GM18505 (cell line): ENCODE measurements at regions not wholly inside any gene's neighbourhood (a gene's known extent, or its start where the extent isn't known, plus 50 kb on each side); places are given as distances from the start of the nearest gene placed in this dataset.

ENCODE experiments used
- ATAC-seq: cut with Tn5 transposase; IDR thresholded peaks from one replicate; pipeline ENCODE4 v1.9.1; 2021; ENCODE audit not compliant: unreplicated experiment
- POLR2A ChIP-seq: IDR thresholded peaks from 4 replicates; pipeline ENCODE4 v1.6.1; 2011; ENCODE audit warnings: borderline replicate concordance; ENCODE audit not compliant: insufficient read depth, insufficient read length; ENCODE audit errors: extremely low read depth

DNA sequence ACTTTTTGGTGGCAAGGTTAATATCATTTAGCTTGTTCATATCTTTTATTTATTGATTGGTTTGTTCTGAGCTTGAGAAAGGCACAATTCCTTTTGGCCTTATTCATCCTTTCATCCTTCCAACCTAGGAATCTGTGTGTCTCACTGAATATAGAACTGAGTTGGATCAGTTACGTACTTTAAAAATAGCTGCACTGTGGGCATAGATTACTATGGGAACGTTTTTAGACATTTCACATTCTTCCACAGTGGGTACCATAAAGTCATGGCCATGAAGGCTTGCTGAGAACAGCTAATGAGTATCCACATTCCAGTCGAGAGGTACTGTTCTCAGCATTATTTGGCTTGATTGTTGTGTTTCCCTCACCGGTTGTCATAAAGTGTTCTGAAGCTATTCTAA, 217.0 kb upstream of the DKK2 start:
- no peak for TF ChIP-seq POLR2A
- no peak for ATAC-seq

DNA sequence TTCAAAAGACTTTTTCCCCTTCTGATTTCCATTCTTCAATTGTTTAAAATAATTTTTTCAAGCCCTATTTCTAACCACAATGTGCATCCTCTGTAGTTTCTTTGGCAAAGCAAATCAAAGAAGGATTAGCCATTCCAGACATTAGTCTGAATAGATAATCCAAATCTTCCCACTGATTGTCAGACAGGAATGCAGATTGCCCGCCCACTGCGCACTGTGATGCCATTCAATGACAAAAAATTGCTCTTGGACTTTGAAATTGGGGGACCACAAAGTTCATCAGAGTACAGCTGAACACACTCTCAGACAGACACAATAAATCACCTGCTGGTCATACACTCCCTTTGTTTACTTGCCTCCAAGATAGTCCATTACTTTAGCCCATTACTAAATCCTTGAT, 216.5 kb upstream of the DKK2 start:
- no peak for TF ChIP-seq POLR2A
- ATAC-seq = no peak

DNA sequence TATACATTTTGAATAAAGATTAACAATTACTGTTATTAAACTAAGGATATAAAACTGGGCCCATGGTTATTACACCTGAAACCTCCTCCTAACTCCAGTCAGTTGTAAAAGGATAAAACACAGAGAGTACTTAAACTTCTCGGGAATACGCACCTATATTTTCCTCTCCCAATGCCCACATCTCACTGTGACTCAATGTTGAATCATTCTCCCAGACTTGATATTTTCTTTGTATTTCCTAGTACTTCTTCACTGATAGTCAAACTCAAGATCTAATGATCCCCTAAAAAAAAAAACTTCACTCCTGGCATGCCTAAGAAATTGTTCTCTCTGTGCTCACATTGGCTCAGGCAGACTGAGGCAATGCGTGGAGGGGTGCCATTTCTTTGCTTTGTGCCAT, 212.5 kb upstream of the DKK2 start:
- TF ChIP-seq POLR2A = no peak
- ATAC-seq = no peak

DNA sequence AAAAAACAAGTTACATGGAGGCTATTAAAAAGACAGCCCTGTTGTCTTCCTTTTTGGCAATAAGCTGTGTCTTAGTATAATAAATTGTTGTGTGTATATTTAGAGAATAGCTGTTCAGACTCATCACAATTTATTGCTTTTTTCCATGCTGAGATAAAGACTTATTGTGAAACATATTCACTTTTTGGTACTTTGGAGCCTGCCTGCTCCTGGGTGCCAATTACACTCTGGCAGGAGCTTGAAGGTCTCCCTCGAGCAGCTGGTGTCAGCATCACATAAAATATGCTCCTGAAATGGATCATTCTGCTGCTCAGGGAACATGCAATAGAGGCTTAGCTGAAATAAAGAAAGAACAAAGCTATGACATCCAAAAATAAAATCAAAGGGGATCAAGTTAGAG, 211.6 kb upstream of the DKK2 start:
- no peak for ATAC-seq
- no peak for TF ChIP-seq POLR2A

DNA sequence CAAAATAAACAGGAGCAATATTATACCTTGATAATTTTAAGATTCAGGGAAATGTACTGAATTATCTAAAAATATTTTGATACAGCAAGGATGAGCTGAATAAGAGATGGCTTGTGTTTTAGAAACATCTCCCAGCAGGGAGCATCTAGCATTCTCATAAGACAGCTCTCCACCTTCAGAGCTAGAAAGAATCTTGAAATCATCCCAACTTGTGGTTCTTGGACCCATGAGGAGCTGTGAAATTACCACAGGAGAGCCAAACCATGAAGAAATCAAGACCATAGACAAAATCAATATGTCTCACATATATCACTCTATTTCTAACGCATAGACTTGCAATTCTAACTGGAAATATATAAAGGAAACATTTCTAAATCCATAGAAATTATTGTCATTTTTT, 210.6 kb upstream of the DKK2 start:
- ATAC-seq = no peak
- TF ChIP-seq POLR2A = no peak

DNA sequence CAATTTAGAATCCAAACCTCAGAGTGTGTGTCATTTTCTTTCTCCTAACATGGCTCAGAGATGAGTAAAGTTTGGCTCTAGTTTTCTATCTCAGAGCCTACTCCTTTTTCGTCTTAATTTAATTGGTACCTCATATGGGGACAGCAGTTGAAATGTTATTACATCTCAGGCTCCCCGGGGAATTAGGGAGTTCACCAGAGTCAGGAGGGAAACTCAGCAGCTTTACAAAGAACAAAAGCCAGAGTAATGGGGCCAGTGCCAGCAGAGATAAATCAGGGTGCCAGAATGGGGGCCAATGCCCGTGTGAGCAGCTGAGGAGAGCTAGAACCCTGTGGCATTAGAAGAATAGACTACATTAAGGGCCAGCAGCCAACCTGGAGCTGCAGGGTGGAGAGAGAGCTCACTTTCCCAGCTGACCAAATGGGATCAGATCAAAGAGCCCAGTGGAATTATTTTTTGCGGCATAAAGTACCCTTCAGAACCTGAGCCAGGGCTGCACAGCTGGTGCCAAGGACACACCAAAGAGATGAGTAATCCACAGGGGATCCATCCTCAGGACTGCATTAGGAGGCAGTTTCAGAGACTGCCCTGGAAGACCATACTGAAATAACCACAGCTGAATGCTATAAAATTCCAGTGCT, 207.1 kb upstream of the DKK2 start:
- no peak for ATAC-seq
- no peak for TF ChIP-seq POLR2A

DNA sequence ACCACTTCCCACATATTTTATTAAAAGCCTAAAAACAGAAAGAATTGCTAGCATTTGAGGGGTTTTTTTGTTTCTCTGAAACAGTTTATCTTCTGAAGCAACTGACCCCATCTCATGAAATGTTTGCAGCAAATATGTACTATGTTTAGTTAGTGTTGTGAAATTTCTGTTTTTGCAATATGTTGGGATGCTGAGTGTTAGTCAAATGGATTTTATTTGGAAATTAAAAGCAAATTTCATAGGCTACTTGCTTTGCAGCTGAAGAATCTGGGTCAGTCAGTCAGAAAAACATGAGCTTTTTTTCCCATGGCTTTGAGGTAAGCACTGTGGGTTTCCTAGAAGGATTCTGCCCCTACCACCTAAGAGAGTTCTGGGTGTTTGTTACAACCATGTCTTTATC, 184.9 kb upstream of the DKK2 start:
- ATAC-seq = no peak

DNA sequence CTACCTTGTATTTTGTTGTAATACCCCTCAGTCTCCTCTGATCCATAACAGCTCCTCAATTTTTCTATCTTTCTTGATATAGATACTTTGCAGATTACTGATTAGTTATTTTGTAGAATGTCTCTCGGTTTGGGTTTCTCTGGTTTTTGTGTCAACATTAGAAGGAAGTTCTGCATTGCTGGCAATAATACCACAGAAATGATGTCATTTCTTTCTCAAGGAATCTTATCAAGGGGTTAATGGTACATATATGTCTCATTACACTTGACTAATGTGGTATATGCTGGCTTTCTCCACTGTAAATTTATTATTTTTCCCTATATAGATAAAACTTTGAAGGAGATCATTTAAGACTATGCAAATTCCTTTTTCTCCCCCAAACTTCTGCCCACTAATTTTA, 183.6 kb upstream of the DKK2 start:
- TF ChIP-seq POLR2A = no peak
- no peak for ATAC-seq

More for the DNA sequence above, 184.9 kb upstream of the DKK2 start:
- no peak for TF ChIP-seq POLR2A

DNA sequence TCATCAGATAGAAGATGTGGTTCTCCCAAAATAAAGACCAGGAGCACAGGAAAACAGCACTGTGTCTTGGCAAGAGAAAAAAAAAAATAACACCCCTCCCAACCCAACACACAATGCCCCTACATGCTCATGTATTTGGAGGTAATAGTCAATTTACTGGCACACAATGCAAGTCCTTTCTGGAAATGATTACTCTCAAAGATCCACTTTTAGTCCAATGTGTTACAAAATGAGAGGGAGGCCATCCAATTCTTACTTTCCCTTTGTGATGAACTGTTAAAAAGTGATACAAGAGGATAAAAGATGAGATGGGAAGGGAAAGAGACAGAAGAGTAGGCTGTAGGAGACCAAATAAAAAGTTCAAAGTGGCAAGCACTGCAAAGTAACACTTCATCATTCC, 180.3 kb upstream of the DKK2 start:
- no peak for ATAC-seq

DNA sequence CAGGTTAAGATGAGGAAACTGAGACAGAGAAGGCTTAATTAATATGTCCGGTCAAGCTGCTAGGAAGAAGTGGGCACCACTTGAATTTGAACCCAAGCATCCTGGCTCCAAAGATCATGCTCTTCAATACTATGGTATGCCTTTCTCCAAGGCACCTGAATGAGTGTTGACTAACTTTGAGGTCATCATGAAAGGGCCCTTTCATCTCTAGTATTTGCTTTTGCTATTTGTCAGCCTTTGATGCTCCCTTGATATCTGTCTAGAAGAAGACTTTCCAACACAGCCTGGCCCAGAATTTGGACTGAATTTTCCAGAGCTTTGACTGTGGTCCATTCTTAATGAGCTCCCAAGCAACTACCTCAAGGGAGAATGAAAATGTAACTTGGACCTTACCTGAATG, 179.1 kb upstream of the DKK2 start:
- no peak for ATAC-seq
- TF ChIP-seq POLR2A = no peak

More for the DNA sequence above, 180.3 kb upstream of the DKK2 start:
- no peak for TF ChIP-seq POLR2A

DNA sequence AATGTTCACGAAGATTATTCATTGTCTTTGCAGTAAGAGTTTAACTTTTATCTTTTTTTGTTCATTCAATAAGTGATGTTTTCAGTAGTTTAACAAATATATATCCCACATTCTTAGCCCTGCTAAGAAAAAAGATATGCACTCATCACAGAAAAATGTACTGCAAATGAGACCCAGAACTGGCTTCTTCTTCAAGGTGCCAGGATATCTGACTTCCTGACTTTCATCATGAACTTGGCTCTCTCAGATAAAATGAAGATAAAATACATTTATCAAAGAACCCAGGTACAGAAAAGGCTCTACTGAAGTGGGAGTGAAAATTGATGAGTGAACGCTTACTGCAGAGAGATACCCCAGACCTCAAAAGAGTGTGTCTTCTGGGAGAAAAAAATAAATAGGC, 177.8 kb upstream of the DKK2 start:
- TF ChIP-seq POLR2A = no peak
- no peak for ATAC-seq

DNA sequence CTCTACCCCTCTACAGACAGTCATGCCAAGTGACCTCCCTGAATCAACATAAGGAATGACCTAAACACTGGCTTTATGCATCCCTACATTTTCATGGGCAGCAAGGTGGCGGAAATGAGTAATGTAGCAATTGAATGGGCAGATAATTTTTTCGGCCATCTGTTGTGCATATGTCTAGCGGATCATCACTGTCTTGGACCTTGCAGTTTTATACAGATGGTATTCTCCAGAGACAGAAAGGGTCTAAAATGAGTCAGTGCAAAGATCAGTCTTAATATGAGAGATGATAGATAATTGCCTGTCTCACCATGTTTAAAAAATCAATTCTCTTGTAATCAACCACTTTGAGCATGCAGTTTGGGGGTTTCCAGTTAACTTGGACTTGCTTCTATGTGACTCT, 177.3 kb upstream of the DKK2 start:
- no peak for TF ChIP-seq POLR2A
- ATAC-seq = no peak

DNA sequence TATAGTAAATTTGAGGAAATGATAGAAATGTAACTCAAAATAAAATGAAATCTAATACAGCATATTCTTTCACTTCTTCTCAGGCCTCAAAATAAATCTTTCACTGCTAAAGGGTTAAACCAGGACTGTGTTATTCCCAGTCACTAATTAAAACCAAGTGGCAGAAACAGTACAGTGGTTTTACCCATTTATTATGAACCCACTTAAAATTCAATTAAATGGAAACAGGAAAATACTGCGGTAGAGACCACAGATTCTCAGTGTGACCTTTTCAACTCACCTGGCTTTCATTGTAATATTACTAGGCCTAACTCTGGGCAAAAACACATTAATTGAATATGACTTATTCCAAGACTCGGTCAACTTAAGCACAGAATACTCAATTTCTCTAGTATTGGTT, 176.5 kb upstream of the DKK2 start:
- TF ChIP-seq POLR2A = no peak
- ATAC-seq = no peak

DNA sequence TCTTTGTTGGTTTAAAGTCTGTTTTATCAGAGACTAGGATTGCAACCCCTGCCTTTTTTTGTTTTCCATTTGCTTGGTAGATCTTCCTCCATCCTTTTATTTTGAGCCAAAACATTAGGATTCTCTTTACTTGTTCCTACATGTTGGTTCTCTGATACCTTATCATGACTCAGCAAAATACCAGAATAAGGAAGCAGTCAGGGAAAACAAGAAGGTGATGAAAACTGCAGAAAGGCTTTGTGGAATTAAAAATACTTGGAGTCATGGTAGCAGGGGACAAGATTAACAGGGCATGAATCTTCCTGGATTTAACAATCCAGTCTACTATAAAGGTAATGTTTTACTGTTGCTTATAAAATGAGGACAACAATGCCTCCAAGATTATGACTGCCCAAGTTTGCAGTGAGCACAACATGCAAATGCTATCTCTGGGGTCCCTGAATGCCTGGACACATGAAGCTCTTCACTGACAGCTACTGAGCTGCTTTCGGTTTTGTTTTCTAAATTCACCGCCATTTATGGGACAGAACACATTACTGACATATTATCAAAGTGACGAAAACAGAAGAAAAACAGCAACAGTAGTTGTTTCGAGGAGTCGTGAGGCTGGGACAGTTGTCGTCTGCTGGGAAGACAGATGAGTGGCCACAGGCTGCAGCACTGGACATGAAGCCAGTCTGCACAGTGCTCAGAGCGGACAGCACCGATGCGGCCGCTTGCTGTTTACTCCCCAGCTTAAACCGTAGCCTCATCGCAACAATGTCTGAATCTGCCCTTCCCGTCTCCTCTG, 174.5 kb upstream of the DKK2 start:
- TF ChIP-seq POLR2A = no peak
- ATAC-seq = no peak

DNA sequence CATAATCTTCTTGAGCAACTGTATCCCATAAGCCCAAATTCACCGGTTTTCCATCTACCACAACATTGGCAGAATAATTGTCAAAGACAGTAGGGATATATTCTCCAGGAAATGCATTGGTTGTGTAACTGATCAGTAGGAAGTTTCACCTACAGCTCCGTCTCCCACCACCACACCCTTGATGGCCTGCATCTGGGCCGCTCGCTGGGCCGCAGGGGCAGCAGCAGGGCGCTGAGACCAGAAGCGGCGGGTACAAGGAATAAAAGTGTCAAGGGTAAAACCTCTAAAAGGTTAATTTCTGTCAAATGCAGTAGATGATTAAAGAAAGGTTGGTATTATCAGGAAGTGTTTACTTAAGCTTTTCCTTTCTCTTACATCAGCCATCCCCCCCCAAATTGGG, 167.6 kb upstream of the DKK2 start:
- TF ChIP-seq POLR2A = no peak
- ATAC-seq = no peak

DNA sequence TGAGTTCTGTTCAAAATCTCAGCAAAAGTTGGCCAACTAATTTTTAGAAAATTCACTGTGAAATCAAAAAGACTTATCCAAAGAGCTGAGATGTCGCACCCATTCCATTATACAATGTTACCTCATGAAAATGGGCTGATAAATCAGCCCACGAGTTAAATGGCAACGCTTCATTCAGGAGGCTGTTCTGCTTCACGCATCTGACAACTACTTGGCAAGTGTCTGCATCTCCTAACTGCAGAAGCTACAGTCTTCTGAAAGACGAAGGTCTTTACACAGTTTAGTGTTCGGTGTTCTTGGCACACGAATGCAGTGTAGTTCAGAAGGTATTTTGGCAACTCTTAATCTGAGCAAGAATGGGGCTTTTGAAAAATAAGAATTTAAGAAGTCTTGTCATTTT, 166.6 kb upstream of the DKK2 start:
- no peak for ATAC-seq

More for the DNA sequence above, 166.6 kb upstream of the DKK2 start:
- TF ChIP-seq POLR2A = no peak
